DMS114 treated with DMSO at 0.1 percent for 48 hours (cell line): ENCODE measurements at regions not wholly inside any gene's neighbourhood (a gene's known extent, or its start where the extent isn't known, plus 50 kb on each side); places are given as distances from the start of the nearest gene placed in this dataset.

ENCODE experiments used
- DNase-seq: peaks from one replicate; lab custom pipeline; 2025; ENCODE audit not compliant: unreplicated experiment; lab: John Stamatoyannopoulos, UW

- DNase-seq: no peak
Measured at GRCh38 chr15:29432191-29433049, 162.8 kb upstream of the NSMCE3 start.

DNA sequence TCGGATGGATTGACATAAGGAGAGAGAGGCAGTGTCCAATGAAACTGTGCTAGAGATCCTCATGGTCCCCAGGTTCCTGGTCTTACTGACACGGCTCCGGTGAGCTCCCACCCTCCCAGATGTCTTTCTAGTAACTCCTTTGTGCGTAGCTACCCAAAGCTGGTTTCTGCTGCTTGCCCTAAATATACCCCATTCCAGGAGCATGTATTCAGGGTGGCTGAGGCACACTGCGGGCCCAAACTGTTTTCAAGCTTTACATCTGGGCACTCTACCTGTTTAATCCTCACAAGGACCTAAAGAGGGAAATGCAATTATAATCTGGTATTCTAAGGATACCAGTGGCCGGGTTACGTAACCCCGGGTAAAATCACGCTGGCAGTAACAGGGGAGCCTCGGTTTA is 161.2 kb upstream of the NSMCE3 start:
- no peak for DNase-seq

DNA sequence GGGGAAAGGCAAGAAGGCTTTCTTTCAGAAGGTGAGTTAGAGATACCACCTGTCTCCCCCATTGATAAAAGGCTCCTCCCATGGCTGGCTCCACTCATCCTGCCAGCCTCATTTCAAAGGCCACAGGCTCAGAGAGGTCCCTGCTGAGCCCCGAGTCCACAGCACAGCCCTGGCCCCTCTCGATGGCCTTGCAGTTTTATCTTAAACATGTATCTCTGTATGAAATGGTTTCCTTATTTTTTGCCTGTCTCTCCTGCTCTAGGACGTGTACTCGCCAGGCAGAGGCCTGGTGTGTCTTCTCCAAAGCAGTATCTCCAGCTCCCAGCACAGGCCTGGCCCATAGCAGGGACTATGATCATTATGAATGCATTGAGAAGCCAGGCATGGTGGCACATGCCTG is 160.5 kb upstream of the NSMCE3 start:
- DNase-seq: no peak

GRCh38 chr15:29429584-29429983 is 160.0 kb upstream of the NSMCE3 start:
- no peak for DNase-seq

GRCh38 chr15:29428925-29429573 is 159.4 kb upstream of the NSMCE3 start:
- no peak for DNase-seq

GRCh38 chr15:29425864-29426263 is 156.2 kb upstream of the NSMCE3 start:
- DNase-seq: no peak

GRCh38 chr15:29424118-29424517 is 154.5 kb upstream of the NSMCE3 start:
- DNase-seq: no peak

DNA sequence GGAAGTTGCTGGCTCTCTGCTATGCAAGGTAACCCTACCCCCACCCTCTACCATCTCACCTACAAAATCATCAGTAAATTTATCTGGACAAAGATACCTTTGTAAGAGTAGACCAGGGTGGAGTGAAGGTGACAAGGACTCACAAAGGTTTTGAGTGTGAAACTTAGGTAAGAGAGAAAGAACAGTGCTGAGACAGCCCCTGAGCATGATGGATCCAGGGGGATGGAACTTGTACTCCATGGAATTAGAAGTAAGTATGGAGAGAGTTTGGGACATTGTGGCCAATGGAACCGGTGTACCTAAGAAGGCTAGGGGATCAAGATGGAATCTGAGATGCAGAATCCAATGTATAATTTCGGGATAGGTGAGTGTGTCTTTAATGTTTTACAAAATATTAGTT is 153.0 kb upstream of the NSMCE3 start:
- no peak for DNase-seq

- no peak for DNase-seq
Measured at GRCh38 chr15:29420188-29420587, 150.6 kb upstream of the NSMCE3 start.

DNA sequence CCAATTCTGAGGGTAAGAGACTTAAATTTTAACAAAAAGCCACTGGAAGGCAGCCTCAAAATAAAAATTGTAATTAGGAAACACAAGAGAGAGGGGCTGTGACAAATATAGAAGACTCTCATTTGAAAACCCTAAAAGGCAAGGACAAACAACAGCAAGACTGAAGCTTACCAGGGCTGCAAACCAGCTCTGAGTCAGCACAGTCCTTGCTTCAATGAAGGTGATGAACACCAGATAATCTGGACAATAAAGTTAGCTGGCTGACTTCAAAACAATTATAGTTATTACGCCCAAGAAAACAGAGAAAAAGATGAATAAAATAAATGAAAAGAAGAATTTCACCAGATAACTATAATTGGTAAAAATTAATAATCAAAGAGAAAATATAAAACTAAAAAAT is 149.3 kb upstream of the NSMCE3 start:
- DNase-seq: no peak

DNA sequence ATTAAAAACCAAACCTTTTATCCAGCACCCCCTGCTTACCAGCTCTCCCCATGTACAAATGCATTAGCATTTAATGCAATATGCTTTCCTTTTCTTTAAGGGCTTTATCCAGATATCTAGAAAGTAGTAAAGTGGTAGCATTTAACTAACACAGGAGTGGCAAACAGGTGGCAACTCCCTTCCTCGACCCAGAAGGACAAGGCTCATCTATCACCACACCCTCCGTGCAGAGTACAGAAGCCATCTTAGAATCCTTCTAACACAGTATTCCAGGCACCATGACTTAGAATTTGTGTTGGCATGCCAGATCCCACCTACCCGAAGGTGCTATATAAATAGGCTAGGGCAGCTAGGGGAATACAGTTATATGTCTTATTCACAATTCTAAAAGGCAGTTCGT is 148.6 kb upstream of the NSMCE3 start:
- DNase-seq: no peak

GRCh38 chr15:29411299-29411698 is 141.7 kb upstream of the NSMCE3 start:
- no peak for DNase-seq

- DNase-seq: no peak
Measured at GRCh38 chr15:29410338-29410737, 140.7 kb upstream of the NSMCE3 start.

- no peak for DNase-seq
Measured at GRCh38 chr15:29409890-29410289, 140.3 kb upstream of the NSMCE3 start.

GRCh38 chr15:29405564-29405963 is 135.9 kb upstream of the NSMCE3 start:
- DNase-seq: no peak

- DNase-seq: no peak
Measured at GRCh38 chr15:29403772-29404171, 134.2 kb upstream of the NSMCE3 start.

DNA sequence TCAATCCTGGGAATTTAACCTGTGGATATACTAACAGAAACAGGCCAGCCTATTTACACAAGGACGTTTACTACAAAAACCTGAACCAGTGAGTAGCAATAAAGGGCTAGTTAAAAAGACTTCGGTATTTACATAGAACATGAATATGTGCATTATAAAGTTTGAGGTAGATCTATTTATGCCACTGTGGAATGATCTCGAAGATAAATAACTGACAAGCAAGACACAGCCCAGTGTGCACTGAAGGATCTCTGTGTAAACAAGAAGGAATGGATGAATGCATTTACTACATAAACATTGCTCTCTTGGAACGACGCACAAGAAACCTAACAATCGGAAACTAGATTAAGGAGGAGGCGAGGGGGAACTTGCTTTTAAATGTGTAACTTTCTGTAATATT is 132.0 kb upstream of the NSMCE3 start:
- no peak for DNase-seq

GRCh38 chr15:29400701-29401100 is 131.1 kb upstream of the NSMCE3 start:
- DNase-seq: no peak

- no peak for DNase-seq
Measured at GRCh38 chr15:29398907-29399306, 129.3 kb upstream of the NSMCE3 start.

DNA sequence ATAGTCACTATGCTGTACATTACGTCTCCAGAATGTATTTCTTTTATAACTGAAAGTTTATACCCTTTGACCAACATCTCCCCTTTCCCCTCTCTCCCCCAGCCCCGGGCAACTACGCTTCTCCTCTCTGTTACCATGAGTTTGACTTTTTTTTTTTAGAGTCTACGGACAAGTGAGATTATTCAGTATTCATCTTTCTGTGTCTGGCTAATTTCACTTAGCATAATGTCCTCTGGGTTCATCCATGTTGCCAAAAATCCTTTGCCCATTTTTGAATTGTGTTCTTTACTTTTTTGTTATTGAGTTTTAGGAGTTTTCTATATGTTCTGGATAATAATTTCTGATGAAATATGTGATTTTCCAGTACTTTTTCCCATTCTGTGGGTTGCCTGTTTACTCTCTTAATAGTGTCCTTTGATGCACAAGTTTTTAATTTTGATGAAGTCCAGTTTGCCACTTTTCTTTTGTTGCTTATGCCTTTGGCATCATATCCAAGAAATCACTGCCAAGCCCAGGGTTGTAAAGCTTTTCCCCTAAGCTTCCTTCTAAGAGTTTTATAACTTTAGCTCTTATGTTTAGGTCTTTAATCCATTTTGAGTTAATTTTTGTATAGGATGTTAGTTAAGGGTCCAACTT is 126.7 kb upstream of the NSMCE3 start:
- DNase-seq: no peak

- no peak for DNase-seq
Measured at GRCh38 chr15:29393443-29393842, 123.8 kb upstream of the NSMCE3 start.

- DNase-seq: no peak
Measured at GRCh38 chr15:29392358-29392757, 122.7 kb upstream of the NSMCE3 start.
